ENCODE measurements at regions not wholly inside any gene's neighbourhood (a gene's known extent, or its start where the extent isn't known, plus 50 kb on each side); places are given as distances from the start of the nearest gene placed in this dataset.

- H3K9me3 ChIP-seq, result no peaks in the 10 kb centered on the region
- no peak overlapping the region for H3K4me3 ChIP-seq (ENCODE audit: low read depth in 1 of 2, low read length in 1 of 2)
- TF ChIP-seq CTCF (IDR thresholded peaks at IDR 0.05), result no peak
- H3K27me3 ChIP-seq, result no peaks in the 10 kb centered on the region
- H3K4me1 ChIP-seq (ENCODE audit: control insufficient read depth in 1 of 2, insufficient read depth in 1 of 2, low read depth in 1 of 2, low read length in 1 of 2), result no peaks in the 10 kb centered on the region
- no peak overlapping the region for H3K27ac ChIP-seq
- no peaks in the 10 kb centered on the region for H3K36me3 ChIP-seq
Measured at GRCh38 chr5:14953075-14953607, 81.6 kb upstream of the ANKH start.

- H3K36me3 ChIP-seq, result no peaks in the 10 kb centered on the region
- peaks cover 10% of the 10 kb centered on the region for H3K27me3 ChIP-seq
- no peak overlapping the region for H3K27ac ChIP-seq
- no peaks in the 10 kb centered on the region for H3K4me1 ChIP-seq (ENCODE audit: control insufficient read depth in 1 of 2, insufficient read depth in 1 of 2, low read depth in 1 of 2, low read length in 1 of 2)
- H3K9me3 ChIP-seq, result no peaks in the 10 kb centered on the region
- no peak overlapping the region for H3K4me3 ChIP-seq (ENCODE audit: low read depth in 1 of 2, low read length in 1 of 2)
- no peak for TF ChIP-seq CTCF (IDR thresholded peaks at IDR 0.05)
Measured at GRCh38 chr5:14948383-14948782, 76.8 kb upstream of the ANKH start.

GRCh38 chr5:14946815-14947620 is 75.4 kb upstream of the ANKH start:
- Histone ChIP-seq H3K9me3 (no peaks in the 10 kb centered on the region), H3K27me3 (peaks cover 10% of the 10 kb centered on the region), H3K4me1 (ENCODE audit: control insufficient read depth in 1 of 2, insufficient read depth in 1 of 2, low read depth in 1 of 2, low read length in 1 of 2) (no peaks in the 10 kb centered on the region), H3K27ac (no peak overlapping the region), H3K36me3 (no peaks in the 10 kb centered on the region), H3K4me3 (ENCODE audit: low read depth in 1 of 2, low read length in 1 of 2) (no peak overlapping the region)
- no peak for TF ChIP-seq CTCF (IDR thresholded peaks at IDR 0.05)

- Histone ChIP-seq H3K27me3 (peaks cover 10% of the 10 kb centered on the region), H3K27ac (no peak overlapping the region), H3K36me3 (no peaks in the 10 kb centered on the region), H3K4me3 (ENCODE audit: low read depth in 1 of 2, low read length in 1 of 2) (no peak overlapping the region), H3K9me3 (no peaks in the 10 kb centered on the region), H3K4me1 (ENCODE audit: control insufficient read depth in 1 of 2, insufficient read depth in 1 of 2, low read depth in 1 of 2, low read length in 1 of 2) (no peaks in the 10 kb centered on the region)
- TF ChIP-seq CTCF (IDR thresholded peaks at IDR 0.05), result no peak
Measured at GRCh38 chr5:14945450-14945849, 73.9 kb upstream of the ANKH start.

- no peak for TF ChIP-seq CTCF (IDR thresholded peaks at IDR 0.05)
- Histone ChIP-seq H3K4me1 (ENCODE audit: control insufficient read depth in 1 of 2, insufficient read depth in 1 of 2, low read depth in 1 of 2, low read length in 1 of 2) (no peaks in the 10 kb centered on the region), H3K27me3 (peaks cover 10% of the 10 kb centered on the region), H3K4me3 (ENCODE audit: low read depth in 1 of 2, low read length in 1 of 2) (no peak overlapping the region), H3K36me3 (no peaks in the 10 kb centered on the region), H3K9me3 (no peaks in the 10 kb centered on the region), H3K27ac (no peak overlapping the region)
Measured at GRCh38 chr5:14944996-14945395, 73.4 kb upstream of the ANKH start.

Data from neutrophil (primary cell).